ENCODE measurements at regions not wholly inside any gene's neighbourhood (a gene's known extent, or its start where the extent isn't known, plus 50 kb on each side); places are given as distances from the start of the nearest gene placed in this dataset.
"Not testable (repeated sequence)": the region's sequence is repeated elsewhere in the genome, so short reads cannot be mapped to it uniquely, and the experiment has no call there.

GRCh38 chr2:143889216-143889615 is 630.7 kb downstream of the ZEB2 start:
- no peak for DNase-seq (ENCODE audit: low read depth)

- DNase-seq (ENCODE audit: low read depth): no peak
Measured at GRCh38 chr2:143885461-143885860, 634.5 kb downstream of the ZEB2 start.

- no peak for DNase-seq (ENCODE audit: low read depth)
Measured at GRCh38 chr2:143881246-143881645, 638.7 kb downstream of the ZEB2 start.

GRCh38 chr2:143877876-143878530 is 641.9 kb downstream of the ZEB2 start:
- DNase-seq (ENCODE audit: low read depth): peak; percentile 64

GRCh38 chr2:143877056-143877455 is 642.9 kb downstream of the ZEB2 start:
- DNase-seq (ENCODE audit: low read depth): no peak

GRCh38 chr2:143875295-143876233 is 644.4 kb downstream of the ZEB2 start:
- no peak for DNase-seq (ENCODE audit: low read depth)

- DNase-seq (ENCODE audit: low read depth): no peak
Measured at GRCh38 chr2:143873886-143874285, 646.0 kb downstream of the ZEB2 start.

GRCh38 chr2:143870696-143871095 is 649.2 kb downstream of the ZEB2 start:
- DNase-seq (ENCODE audit: low read depth): no peak

- DNase-seq (ENCODE audit: low read depth): no peak
Measured at GRCh38 chr2:143856978-143857377, 662.9 kb downstream of the ZEB2 start.

- no peak for DNase-seq (ENCODE audit: low read depth)
Measured at GRCh38 chr2:143852759-143853158, 667.2 kb downstream of the ZEB2 start.

GRCh38 chr2:143850084-143850483 is 669.8 kb downstream of the ZEB2 start:
- DNase-seq (ENCODE audit: low read depth): no peak

- DNase-seq (ENCODE audit: low read depth): peak; percentile 18
Measured at GRCh38 chr2:143847257-143847656, 672.7 kb downstream of the ZEB2 start.

- peak; percentile 9 for DNase-seq (ENCODE audit: low read depth)
Measured at GRCh38 chr2:143844986-143845385, 674.9 kb downstream of the ZEB2 start.

- DNase-seq (ENCODE audit: low read depth): no peak
Measured at GRCh38 chr2:143843686-143844085, 676.2 kb downstream of the ZEB2 start.

GRCh38 chr2:143842836-143843235 is 677.1 kb downstream of the ZEB2 start:
- no peak for DNase-seq (ENCODE audit: low read depth)

- DNase-seq (ENCODE audit: low read depth): no peak
Measured at GRCh38 chr2:143841935-143842334, 678.0 kb downstream of the ZEB2 start.

GRCh38 chr2:143840601-143841000 is 679.3 kb downstream of the ZEB2 start:
- no peak for DNase-seq (ENCODE audit: low read depth)

GRCh38 chr2:143840194-143840593 is 679.7 kb downstream of the ZEB2 start:
- no peak for DNase-seq (ENCODE audit: low read depth)

GRCh38 chr2:143839456-143839855 is 680.5 kb downstream of the ZEB2 start:
- DNase-seq (ENCODE audit: low read depth): peak; percentile 42

GRCh38 chr2:143837055-143837454 is 682.9 kb downstream of the ZEB2 start:
- not testable (repeated sequence) for DNase-seq (ENCODE audit: low read depth)

GRCh38 chr2:143835481-143835880 is 684.4 kb downstream of the ZEB2 start:
- DNase-seq (ENCODE audit: low read depth): no peak

GRCh38 chr2:143833015-143833660 is 686.8 kb downstream of the ZEB2 start:
- DNase-seq (ENCODE audit: low read depth): no peak

All from myocyte (in vitro differentiated cells).